Lower leg skin (tissue), 4 donors: ENCODE measurements at regions not wholly inside any gene's neighbourhood (a gene's known extent, or its start where the extent isn't known, plus 50 kb on each side); places are given as distances from the start of the nearest gene placed in this dataset.

Source experiments
- DNase-seq, 2 donors: peaks; one replicate each; pipeline ENCODE4 v3.0.0-alpha.2; 2019; ENCODE audit warnings: low spot score in 2 of 2
- H3K4me3 ChIP-seq: fragments of 200-600 bp; sonication (generic); 2 replicates; pipeline ENCODE4 v1.5.1; 2017; ENCODE audit warnings: mild to moderate bottlenecking, low read depth; ENCODE audit not compliant: poor library complexity, severe bottlenecking
- POLR2A ChIP-seq, 2 donors: fragments of 450-650 bp; IDR thresholded peaks; one replicate each; pipeline ENCODE4 v1.6.1; 2016 to 2017; ENCODE audit warnings: antibody characterized with exemption in 2 of 2, mild to moderate bottlenecking in 1 of 2, moderate library complexity in 1 of 2
- WGBS, 2 donors: methylation state at CpG; one replicate each; pipeline ENCODE4 v1.1.5; 2018; 5-methylcytosine and 5-hydroxymethylcytosine counted together
- intact Hi-C: fragments of 100-400 bp; cut with DNase I; formaldehyde crosslinking; loops from one replicate; pipeline ENCODE4 v1.15.0; 2023; ENCODE audit warnings: low total_unique reads
- TF ChIP-seq, protein P1 (sequence below), 3 donors: fragments of 450-650 bp; IDR thresholded peaks; one replicate each; pipeline ENCODE4 v1.5.1; 2016; ENCODE audit warnings: antibody characterized with exemption in 3 of 3, mild to moderate bottlenecking in 3 of 3, moderate library complexity in 2 of 3

DNA sequence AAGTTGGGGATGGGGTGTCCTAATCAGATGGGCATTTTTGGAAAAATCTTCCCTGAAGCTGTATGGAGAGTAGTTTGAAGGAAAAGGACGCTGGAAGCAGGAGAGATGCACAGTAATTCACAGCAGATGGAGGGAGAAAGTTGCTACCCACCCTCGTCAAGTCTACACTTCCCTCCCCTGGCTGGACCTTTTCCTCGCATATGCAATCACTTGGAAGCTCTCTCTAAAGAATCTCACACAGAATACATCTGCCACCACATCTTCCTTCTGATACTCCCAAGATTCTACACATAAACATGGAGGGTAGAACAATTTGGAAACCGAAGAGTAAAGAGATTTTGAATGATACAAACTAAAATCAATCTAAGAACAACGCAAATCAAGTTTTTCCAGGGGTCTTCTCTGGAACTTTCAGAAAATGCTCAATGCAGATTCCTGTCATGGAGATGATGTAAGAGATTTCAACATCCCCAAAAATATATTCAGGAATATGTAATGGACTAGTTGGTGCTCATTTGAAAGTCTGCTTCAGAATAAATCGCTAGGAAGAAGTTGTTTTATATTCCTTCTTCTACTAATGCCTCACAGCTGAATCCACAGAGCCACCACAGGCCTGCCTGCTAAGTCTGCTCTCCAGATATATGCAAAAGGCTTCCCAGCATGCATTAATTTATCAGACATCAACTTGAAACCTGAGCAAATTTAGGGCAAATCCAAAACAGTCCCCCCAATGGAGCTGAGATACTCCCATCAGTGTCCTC, 291.5 kb downstream of the LRATD1 start:
- 68 to 76% methylated on average over 6 of the region's 6 CpGs for WGBS, 2 donors
- intact Hi-C loops, result no loop called here
- no peak overlapping the region for H3K4me3 ChIP-seq
- TF ChIP-seq POLR2A (IDR thresholded peaks at IDR 0.05), result no peak
- DNase-seq, result no peak

- DNase-seq, result no peak
- H3K4me3 ChIP-seq, result no peak overlapping the region
- TF ChIP-seq, protein P1, sequence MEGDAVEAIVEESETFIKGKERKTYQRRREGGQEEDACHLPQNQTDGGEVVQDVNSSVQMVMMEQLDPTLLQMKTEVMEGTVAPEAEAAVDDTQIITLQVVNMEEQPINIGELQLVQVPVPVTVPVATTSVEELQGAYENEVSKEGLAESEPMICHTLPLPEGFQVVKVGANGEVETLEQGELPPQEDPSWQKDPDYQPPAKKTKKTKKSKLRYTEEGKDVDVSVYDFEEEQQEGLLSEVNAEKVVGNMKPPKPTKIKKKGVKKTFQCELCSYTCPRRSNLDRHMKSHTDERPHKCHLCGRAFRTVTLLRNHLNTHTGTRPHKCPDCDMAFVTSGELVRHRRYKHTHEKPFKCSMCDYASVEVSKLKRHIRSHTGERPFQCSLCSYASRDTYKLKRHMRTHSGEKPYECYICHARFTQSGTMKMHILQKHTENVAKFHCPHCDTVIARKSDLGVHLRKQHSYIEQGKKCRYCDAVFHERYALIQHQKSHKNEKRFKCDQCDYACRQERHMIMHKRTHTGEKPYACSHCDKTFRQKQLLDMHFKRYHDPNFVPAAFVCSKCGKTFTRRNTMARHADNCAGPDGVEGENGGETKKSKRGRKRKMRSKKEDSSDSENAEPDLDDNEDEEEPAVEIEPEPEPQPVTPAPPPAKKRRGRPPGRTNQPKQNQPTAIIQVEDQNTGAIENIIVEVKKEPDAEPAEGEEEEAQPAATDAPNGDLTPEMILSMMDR (IDR thresholded peaks at IDR 0.05), result no peak
- TF ChIP-seq POLR2A (IDR thresholded peaks at IDR 0.05), result no peak
- intact Hi-C loops, result no loop called here
- 78 to 85% methylated on average over 3 of the region's 3 CpGs for WGBS, 2 donors
These were observed 293.0 kb downstream of the LRATD1 start for GRCh38 chr2:14925471-14925870.

DNA sequence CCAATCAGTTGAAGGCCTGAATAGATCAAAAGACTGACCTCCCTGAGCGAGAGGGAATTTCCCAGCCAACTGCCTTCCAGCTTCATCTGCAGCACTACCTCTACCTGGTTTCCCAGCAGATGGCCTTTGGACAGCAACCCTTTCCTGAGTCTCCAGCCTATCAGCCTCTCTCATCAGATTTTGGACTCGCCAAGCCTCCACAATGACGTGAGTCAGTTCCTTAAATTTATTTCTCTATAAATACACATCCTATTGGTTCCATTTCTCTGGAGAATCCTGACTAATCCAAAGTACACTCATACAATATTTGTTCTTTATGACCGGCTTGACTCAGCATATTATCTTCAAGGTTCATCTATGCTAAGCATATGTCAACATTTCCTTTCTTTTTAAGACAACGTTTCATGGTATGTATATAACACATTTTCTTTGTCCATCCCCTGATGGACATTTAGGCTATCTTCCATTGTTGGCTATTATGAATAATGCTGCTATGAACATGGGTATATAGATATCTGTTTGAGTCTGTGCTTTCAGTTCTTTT, 294.6 kb downstream of the LRATD1 start:
- intact Hi-C loops, result no loop called here
- no peak overlapping the region for H3K4me3 ChIP-seq
- DNase-seq, result no peak
- WGBS, 2 donors, result 80 to 87% methylated on average over 5 of the region's 5 CpGs
- TF ChIP-seq POLR2A (IDR thresholded peaks at IDR 0.05), result no peak
- TF ChIP-seq, protein P1 (IDR thresholded peaks at IDR 0.05), result no peak

GRCh38 chr2:14928056-14928455, 295.5 kb downstream of the LRATD1 start:
- intact Hi-C loops, result no loop called here
- 70% methylated on average over 1 of the region's 1 CpG for WGBS, 2 donors
- H3K4me3 ChIP-seq, result no peak overlapping the region
- no peak for DNase-seq
- TF ChIP-seq, protein P1 (IDR thresholded peaks at IDR 0.05), result no peak
- TF ChIP-seq POLR2A (IDR thresholded peaks at IDR 0.05), result no peak

DNA sequence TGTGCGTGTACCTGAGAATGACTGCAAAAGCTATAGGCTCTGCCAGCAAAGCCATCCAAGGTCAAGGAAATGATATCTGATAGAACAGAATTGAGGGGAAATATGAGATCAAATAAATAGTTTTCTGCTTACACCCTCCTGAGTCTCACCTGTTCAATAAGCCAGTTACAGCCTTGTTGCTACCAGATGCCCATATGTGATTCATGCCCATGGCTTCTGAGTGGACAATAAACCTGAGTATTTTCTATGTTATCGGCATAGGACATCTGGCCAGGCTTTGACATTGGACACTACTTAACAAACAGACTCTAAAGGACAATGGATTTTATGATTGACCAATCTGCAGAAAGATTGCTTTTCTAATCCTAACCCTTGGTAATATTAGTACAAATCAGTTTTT, 297.9 kb downstream of the LRATD1 start:
- TF ChIP-seq, protein P1 (IDR thresholded peaks at IDR 0.05), result no peak
- no peak for TF ChIP-seq POLR2A (IDR thresholded peaks at IDR 0.05)
- no peak overlapping the region for H3K4me3 ChIP-seq
- intact Hi-C loops, result no loop called here
- DNase-seq, result no peak
- 96 to 97% methylated on average over 2 of the region's 2 CpGs for WGBS, 2 donors

- no peak overlapping the region for H3K4me3 ChIP-seq
- no peak for TF ChIP-seq POLR2A (IDR thresholded peaks at IDR 0.05)
- TF ChIP-seq, protein P1 (IDR thresholded peaks at IDR 0.05), result no peak
- intact Hi-C loops, result no loop called here
- DNase-seq, result no peak
These were observed 299.8 kb downstream of the LRATD1 start for GRCh38 chr2:14932285-14932684.
